ENCODE measurements at regions not wholly inside any gene's neighbourhood (a gene's known extent, or its start where the extent isn't known, plus 50 kb on each side); places are given as distances from the start of the nearest gene placed in this dataset.
A peak's percentile ranks its signal among the peaks of the same experiment; 100 is the strongest.

DNA sequence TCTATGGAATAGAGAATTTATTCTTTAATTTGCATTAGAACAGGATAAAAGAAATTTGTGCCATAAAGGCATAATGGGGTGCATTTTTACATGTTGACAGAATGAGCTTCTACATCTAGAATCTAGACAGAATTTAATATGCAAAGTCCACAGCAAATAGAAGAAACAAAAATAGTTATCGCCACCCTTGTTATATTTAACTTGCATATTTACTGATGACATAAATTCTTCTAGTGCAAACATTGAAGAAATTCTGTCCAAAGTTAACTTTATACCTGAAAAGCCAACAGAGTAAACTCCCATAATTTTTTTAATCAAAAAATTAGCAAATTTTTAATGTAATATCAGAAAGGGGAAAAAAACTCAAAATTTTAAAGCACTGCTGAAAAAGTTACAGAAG, 213.7 kb upstream of the ALCAM start:
- H3K4me3 ChIP-seq (ENCODE audit: low read depth, low read length): no peak overlapping the region
- no peak for TF ChIP-seq CTCF (IDR thresholded peaks at IDR 0.05; ENCODE audit: insufficient read depth, low read depth, low read length, missing control alignments)
- DNase-seq (ENCODE audit: low read depth): no peak

GRCh38 chr3:105154692-105155091, 212.0 kb upstream of the ALCAM start:
- DNase-seq (ENCODE audit: low read depth): no peak
- H3K4me3 ChIP-seq (ENCODE audit: low read depth, low read length): no peak overlapping the region

DNA sequence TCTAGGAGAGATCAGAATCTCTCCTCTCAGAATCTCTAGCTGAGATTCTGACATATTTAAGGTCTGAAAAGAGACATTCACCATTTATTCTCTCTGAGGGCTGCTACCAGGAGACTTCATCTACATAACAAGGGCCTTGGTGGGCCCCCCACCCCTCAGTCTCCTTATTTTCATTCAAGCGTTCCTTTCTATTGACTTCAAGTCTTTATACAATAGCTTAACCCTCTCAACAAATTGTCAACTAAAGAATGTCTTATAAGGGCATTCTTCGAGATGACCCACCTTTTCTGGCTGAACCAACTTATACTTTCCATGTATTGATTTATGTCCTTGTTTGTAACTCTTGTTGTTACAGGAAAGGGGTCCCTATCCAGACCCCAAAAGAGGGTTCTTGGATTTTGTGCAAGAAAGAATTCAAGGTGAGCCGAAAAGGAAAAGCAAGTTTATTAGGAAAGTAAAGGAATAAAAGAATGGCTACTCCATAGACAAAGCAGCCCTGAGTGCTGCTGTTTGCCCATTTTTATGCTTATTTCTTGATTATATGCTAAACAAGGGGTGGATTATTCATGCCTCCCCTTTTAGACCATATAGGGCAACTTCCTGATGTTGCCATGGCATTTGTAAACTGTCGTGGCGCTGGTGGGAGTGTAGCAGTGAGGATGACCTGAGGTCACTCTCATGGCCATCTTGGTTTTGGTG, 209.5 kb upstream of the ALCAM start:
- no peak for DNase-seq (ENCODE audit: low read depth)
- no peak overlapping the region for H3K4me3 ChIP-seq (ENCODE audit: low read depth, low read length)
- no peak for TF ChIP-seq CTCF (IDR thresholded peaks at IDR 0.05; ENCODE audit: insufficient read depth, low read depth, low read length, missing control alignments)

More at GRCh38 chr3:105154692-105155091, 212.0 kb upstream of the ALCAM start:
- no peak for TF ChIP-seq CTCF (IDR thresholded peaks at IDR 0.05; ENCODE audit: insufficient read depth, low read depth, low read length, missing control alignments)

- TF ChIP-seq CTCF (IDR thresholded peaks at IDR 0.05; ENCODE audit: insufficient read depth, low read depth, low read length, missing control alignments): no peak
- DNase-seq (ENCODE audit: low read depth): no peak
- no peak overlapping the region for H3K4me3 ChIP-seq (ENCODE audit: low read depth, low read length)
Measured at GRCh38 chr3:105157766-105158085, 209.0 kb upstream of the ALCAM start.

GRCh38 chr3:105158286-105158685, 208.4 kb upstream of the ALCAM start:
- no peak for DNase-seq (ENCODE audit: low read depth)
- no peak for TF ChIP-seq CTCF (IDR thresholded peaks at IDR 0.05; ENCODE audit: insufficient read depth, low read depth, low read length, missing control alignments)
- no peak overlapping the region for H3K4me3 ChIP-seq (ENCODE audit: low read depth, low read length)

GRCh38 chr3:105162448-105162847, 204.3 kb upstream of the ALCAM start:
- no peak for TF ChIP-seq CTCF (IDR thresholded peaks at IDR 0.05; ENCODE audit: insufficient read depth, low read depth, low read length, missing control alignments)
- DNase-seq (ENCODE audit: low read depth): peak; percentile 17
- no peak overlapping the region for H3K4me3 ChIP-seq (ENCODE audit: low read depth, low read length)

DNA sequence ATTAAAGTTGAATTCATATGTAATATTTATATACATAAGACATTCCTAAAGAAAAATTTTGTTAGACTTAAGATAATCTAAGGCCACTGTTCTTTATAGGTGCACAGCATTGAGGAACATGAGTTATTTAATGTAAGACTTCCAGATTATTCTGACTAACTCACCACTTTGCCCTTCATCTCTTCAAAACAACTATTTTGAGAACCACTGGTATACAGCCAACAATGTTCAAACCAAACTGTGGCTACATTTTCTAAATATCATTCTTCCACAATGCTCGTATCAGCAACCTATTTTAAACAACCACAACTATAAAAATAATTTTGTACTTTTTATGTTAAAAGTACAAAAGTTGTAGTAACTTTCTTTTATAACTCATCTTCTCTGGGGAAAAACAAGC, 199.8 kb upstream of the ALCAM start:
- no peak overlapping the region for H3K4me3 ChIP-seq (ENCODE audit: low read depth, low read length)
- TF ChIP-seq CTCF (IDR thresholded peaks at IDR 0.05; ENCODE audit: insufficient read depth, low read depth, low read length, missing control alignments): no peak
- DNase-seq (ENCODE audit: low read depth): no peak
